Tongue (tissue), 1 donor: ENCODE measurements at regions not wholly inside any gene's neighbourhood (a gene's known extent, or its start where the extent isn't known, plus 50 kb on each side); places are given as distances from the start of the nearest gene placed in this dataset.
"Not testable (repeated sequence)": the region's sequence is repeated elsewhere in the genome, so short reads cannot be mapped to it uniquely, and the experiment has no call there.

Source experiments
- DNase-seq: peaks from one replicate; pipeline ENCODE4 v3.0.0-alpha.2; 2015

GRCh38 chr6:74713941-74714340, 491.9 kb downstream of the COL12A1 start:
- DNase-seq = no peak

DNA sequence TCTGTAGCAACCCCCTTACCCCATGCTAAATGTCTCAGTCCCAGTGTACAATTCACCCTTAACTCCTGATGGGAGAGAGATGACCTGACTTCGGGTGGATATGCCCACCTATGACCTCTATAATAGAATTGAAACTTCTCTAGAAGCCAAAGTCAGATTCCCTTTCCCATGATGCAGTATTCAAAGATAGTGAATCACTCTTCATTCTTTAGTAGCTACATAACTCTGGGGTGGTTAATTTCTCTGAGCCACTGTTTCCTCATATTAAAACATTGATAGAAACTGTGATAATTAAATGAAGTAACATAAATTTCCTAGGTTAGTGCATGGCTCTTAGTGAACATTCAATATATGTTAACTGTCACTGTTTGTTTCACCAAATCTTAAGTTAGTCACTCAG, 500.4 kb downstream of the COL12A1 start:
- no peak for DNase-seq

GRCh38 chr6:74704540-74704939, 501.3 kb downstream of the COL12A1 start:
- DNase-seq = not testable (repeated sequence)

- DNase-seq = no peak
Measured at GRCh38 chr6:74690365-74690764, 515.5 kb downstream of the COL12A1 start.

DNA sequence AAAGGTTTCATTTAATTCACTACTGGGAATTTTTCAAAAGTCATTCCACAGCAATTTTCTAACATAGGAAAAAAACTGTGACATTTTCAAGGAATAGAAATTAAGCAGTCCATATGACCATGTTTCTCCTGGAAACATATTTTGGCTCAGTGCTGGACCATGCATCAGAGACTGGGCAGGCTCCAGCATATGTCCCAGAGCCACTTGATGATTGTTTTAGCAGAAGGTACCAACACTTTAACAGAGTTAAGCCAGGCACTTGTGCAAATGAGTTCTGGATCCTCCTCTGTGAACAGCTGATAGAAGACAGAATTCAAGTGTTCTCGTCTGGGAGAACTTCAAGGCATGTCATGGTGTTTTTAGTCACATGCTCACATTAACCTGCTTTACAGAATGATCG, 516.3 kb downstream of the COL12A1 start:
- peak; percentile 72 for DNase-seq

- DNase-seq = no peak
Measured at GRCh38 chr6:74677463-74677862, 528.4 kb downstream of the COL12A1 start.

DNA sequence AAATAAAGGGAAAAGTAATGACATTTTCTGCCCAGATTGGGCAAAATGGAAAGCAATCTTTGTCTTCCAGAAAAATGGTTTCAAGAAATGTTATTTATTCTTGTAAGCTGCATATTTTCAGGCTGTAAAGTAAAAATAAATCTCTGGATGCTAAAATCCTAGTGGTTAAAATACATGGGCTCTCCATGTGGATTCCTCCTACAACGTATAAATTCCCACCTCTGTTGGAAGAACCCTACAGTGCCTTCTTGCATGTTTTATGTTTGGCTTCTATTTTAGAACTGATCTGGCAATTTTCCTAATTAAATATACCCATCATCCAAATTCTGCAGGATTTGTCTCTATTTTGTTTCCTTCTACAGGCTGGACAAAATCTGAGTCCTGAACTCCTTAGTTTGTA, 528.9 kb downstream of the COL12A1 start:
- no peak for DNase-seq

GRCh38 chr6:74674377-74674776, 531.5 kb downstream of the COL12A1 start:
- no peak for DNase-seq

DNA sequence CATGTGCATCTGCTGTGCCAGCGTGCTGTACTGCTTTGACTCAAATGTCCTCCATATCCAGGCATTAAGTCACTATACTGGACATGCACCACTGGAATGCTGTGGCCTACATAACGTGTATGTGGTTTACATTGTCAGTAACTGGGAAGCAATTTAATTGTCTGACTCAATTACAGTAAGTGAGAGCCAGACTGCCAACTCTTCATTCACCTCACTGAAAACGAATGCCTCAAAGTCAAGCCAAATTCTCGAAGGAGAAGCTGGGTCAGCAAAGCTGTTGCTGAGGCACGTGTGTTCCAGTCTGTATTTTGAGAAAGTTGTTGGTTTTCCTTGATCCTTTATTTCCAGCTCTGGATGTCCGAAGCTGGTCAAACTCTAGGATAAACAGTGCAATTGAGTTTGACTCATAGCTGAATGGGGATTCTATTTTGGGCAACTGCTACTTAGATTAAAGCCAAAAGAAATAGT, 534.3 kb downstream of the COL12A1 start:
- DNase-seq = peak; percentile 63

DNA sequence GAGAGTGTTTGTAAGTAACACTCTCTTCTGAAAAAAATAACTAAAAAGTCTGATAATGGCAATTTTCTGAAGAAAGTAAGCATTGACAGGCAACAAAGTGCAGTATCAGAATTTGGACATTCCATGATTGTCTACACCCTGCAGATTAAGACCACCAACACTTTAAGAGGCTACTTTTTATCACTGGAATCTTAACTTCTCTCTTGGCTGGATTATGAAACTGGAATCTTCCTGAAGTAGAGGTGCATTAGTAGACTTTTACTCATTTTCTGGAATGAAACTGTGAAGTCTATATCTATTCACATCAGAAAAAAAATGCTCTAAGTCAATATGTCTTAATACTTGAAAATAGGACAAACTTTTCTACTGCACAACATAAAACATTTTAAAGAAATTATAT, 547.5 kb downstream of the COL12A1 start:
- no peak for DNase-seq

DNA sequence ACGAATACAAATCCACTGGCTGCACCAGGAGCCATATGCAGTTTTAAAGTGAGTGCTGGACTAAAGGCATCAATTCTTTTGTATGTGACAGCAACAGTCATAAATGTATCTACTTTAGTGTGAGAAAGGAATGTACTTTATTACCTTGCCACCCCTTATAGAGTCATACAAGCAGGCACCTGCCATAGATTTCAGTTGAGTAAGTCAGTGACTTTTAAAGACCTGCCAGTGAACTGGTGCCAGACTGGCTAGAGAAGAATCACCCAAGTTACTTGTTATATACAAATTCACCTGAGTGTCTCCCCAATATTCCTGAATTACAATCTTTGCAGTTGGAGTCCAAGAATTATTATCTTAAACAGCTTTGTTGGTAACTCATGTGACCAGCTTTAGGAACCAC, 547.9 kb downstream of the COL12A1 start:
- DNase-seq = no peak

- DNase-seq = no peak
Measured at GRCh38 chr6:74657011-74657410, 548.8 kb downstream of the COL12A1 start.

GRCh38 chr6:74656453-74656852, 549.4 kb downstream of the COL12A1 start:
- no peak for DNase-seq

DNA sequence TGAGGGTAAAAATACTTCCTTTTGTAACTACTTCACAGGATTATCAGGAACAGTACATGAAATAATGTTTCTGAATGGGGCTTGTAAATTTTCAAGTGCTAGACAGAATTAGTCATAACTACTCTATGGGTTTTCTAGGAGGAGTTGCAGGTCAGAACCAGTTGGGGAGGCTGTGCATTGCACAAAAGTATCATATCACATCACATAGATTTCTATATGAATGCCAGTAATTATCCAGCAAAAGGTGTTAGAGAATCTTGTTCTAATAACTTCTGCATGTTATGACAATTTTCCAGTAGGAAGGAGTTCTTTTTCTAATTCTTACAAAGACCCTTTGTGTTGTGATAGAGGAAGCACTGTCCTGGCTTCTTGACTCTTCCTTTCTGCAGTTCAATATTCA, 551.6 kb downstream of the COL12A1 start:
- DNase-seq = no peak

DNA sequence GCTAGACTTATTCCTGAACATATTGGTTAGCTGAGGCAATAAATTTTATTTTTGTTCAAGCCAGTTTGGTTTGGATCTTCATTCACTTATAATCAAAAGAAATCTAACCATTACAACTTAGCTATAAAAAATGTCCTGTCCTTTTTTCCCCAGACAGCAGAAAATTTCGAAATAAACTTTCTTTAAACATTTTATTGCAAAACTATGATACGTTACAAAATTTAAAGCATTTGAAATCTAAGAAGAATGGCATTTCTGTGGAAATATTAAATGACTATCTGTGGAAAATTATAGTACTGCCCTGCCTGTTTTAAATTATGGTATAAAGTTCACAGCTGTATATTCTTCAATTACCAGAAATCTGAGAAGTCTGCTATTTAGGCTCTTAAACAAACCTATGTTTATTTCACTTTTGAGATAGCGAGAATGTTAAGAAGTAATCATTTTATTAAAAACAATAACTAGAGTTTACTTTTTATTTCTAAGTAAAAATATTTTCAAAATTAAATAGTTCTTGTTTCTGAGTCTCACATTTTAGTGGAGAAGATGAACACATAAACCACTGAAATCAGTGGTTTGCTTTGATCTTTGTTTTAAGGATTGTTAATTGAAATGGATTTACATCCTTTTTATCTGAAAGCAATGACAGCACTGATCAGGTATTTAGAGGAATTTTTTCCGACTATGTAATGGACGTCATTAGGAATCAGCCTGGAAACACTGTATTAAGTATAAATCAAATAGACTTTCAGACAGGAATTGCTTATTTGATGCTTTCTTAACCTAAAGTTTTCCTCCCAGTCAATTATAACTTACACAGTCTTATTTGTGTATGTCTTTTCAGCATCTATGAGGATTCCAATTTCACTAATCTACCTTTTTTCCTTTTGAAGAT, 553.7 kb downstream of the COL12A1 start:
- DNase-seq = no peak

DNA sequence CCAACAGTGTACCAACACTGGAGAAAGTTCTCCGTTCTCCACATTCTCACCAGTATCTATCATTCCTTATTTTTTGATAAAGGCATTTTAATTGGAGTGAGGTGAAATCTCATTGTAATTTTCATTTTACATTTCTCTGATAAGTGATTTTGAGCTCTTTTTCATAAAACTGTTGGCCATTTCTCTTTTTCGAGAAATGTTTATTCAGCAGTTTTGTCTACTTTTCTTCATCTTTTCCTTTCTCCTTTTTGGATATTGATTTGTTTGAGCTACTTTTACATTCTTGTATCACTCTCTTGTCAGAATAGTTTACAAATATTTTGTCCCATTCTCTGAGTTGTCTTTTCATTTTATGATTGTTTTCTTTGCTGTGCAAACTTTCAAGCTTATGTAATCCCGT, 555.2 kb downstream of the COL12A1 start:
- DNase-seq = no peak

- DNase-seq = no peak
Measured at GRCh38 chr6:74646461-74646860, 559.4 kb downstream of the COL12A1 start.

DNA sequence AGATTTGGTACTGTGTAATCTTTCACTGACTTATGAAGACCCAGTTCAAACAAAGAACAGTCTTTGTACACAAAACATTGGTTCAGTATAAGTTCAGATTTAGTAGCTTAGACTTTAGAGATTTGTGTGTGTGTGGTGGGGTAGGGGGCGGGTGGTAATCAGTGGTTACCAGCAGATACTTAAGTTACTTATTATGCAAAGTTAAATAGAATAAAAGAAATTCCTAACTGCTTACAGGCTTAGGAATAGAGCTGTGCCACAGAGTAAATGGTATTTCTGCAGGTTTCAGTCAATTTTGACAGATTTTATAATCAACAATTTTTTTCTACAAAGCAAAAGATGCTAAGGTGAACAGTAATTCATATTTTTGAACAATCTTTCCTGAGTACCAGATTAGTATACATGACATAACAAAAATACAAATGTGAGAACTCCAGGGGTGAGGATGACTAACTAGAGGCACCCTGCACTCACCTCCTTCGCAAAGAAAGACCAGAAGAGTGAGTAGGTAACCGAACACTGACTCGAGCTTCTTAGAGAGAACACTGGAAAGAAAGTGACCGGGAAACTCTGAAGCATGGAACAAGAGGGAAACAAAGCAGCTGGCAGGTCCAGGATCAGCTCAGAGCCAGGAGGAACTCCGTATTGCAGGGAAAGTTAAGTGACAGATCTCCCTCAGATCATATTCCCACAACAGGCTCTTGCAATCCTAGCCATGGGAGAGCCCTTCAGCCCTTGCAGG, 560.6 kb downstream of the COL12A1 start:
- peak; percentile 11 for DNase-seq

- DNase-seq = no peak
Measured at GRCh38 chr6:74642101-74642500, 563.8 kb downstream of the COL12A1 start.

GRCh38 chr6:74638412-74638811, 567.4 kb downstream of the COL12A1 start:
- DNase-seq = peak; percentile 48

- no peak for DNase-seq
Measured at GRCh38 chr6:74632196-74632875, 573.5 kb downstream of the COL12A1 start.

DNA sequence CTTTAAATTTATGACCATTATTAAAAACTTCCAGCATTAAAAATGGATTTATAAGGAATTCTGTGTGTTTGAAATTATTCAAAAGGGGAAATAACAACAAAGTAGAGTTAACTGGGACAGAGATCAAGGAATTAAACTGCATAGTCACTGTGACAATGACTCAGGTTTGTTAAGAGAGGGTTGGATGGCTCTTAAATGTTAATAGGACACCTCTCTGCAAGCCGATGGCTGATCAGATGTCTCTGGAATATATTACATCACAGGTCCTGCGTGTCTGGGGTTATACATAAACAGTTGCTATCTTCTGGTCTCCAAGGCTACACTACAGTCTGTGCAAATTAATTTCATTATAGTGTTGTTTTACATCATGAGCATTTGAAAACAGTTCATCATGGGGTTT, 574.3 kb downstream of the COL12A1 start:
- DNase-seq = no peak

DNA sequence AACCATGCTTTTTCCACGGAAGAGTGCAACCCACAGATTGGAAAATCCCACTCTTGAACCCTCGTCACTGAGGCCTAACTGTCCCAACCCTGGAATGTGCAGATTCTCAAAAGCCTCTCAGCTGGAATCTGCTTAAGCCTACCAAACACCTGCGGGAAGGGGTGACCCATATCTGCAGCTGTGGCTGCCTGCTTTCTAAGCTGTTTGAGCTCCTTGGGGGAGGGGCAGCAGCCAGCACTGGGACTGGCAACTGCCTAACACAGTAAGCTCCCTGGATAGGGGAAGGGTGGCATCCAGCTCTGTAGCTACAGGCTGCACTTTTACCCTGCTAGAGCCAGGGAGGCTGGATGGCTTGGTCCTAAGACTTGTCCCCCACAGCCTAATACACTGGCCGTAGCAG, 579.6 kb downstream of the COL12A1 start:
- no peak for DNase-seq
